Ovary (tissue), 3 donors: ENCODE measurements at regions not wholly inside any gene's neighbourhood (a gene's known extent, or its start where the extent isn't known, plus 50 kb on each side); places are given as distances from the start of the nearest gene placed in this dataset.

Source experiments
- CTCF ChIP-seq, 3 donors: fragments of 450-650 bp in 2 of 3; fragments of 200-600 bp in 1 of 3; IDR thresholded peaks; one replicate each; pipeline versions ENCODE4 v1.5.1 to v1.8.0; 2016 to 2022; ENCODE audit warnings: antibody characterized with exemption in 3 of 3, mild to moderate bottlenecking in 1 of 3
- EP300 ChIP-seq: sonication (generic); formaldehyde crosslinking; IDR thresholded peaks from one replicate; pipeline ENCODE4 v1.6.1; 2017; ENCODE audit warnings: antibody characterized with exemption
- POLR2A ChIP-seq: fragments of 450-650 bp; IDR thresholded peaks from one replicate; pipeline ENCODE4 v1.6.1; 2017; ENCODE audit warnings: antibody characterized with exemption, mild to moderate bottlenecking, moderate library complexity
- donor health status: DM: no; HTN: no; CAD: no.

DNA sequence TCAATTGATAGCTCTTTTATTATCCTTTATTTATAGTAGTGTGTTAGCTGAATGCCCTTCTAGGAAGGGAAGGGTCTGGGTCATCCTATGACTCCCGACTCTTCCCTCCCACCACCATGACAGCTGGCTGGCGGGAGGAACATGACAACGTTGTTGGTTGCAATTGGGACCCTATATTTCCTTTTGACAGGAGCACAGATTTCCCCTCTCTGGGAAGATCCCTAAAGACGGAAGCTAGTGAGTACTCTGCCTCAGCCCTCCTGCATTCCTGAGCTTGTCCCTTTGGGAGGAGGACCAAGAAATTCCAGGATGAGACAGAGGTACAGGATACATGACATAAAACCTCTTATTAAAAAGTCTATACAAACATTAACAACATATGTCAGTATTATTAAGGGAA, 485.4 kb downstream of the NAV3 start:
- no peak for TF ChIP-seq CTCF (IDR thresholded peaks at IDR 0.05)
- no peak for TF ChIP-seq EP300
- TF ChIP-seq POLR2A: no peak
